Stimulated activated naive CD4-positive, alpha-beta T cell treated with Interleukin-2 at 50 U/mL for 16 hours (primary cell): ENCODE measurements at regions not wholly inside any gene's neighbourhood (a gene's known extent, or its start where the extent isn't known, plus 50 kb on each side); places are given as distances from the start of the nearest gene placed in this dataset.
"Not testable (repeated sequence)": the region's sequence is repeated elsewhere in the genome, so short reads cannot be mapped to it uniquely, and the experiment has no call there.

Experiments used
- DNase-seq: peaks from one replicate; lab custom pipeline; 2025; lab: John Stamatoyannopoulos, UW

- DNase-seq, result no peak
Observed at GRCh38 chr12:111271674-111272418, 97.0 kb downstream of the PHETA1 start.

- DNase-seq, result no peak
Observed at GRCh38 chr12:111270774-111271173, 98.1 kb downstream of the PHETA1 start.

GRCh38 chr12:111270239-111270638, 98.7 kb downstream of the PHETA1 start:
- DNase-seq, result no peak

GRCh38 chr12:111269718-111270117, 99.2 kb downstream of the PHETA1 start:
- DNase-seq, result no peak

- DNase-seq, result no peak
Observed at GRCh38 chr12:111268738-111269572, 99.9 kb downstream of the PHETA1 start.

GRCh38 chr12:111267144-111267543, 101.8 kb downstream of the PHETA1 start:
- DNase-seq, result no peak

- no peak for DNase-seq
Observed at GRCh38 chr12:111261911-111262676, 106.8 kb downstream of the PHETA1 start.

- no peak for DNase-seq
Observed at GRCh38 chr12:111260732-111261131, 108.2 kb downstream of the PHETA1 start.

- no peak for DNase-seq
Observed at GRCh38 chr12:111259231-111259630, 109.7 kb downstream of the PHETA1 start.

GRCh38 chr12:111258081-111258480, 110.8 kb downstream of the PHETA1 start:
- not testable (repeated sequence) for DNase-seq

GRCh38 chr12:111257435-111257902, 111.4 kb downstream of the PHETA1 start:
- DNase-seq, result no peak

- no peak for DNase-seq
Observed at GRCh38 chr12:111256629-111257434, 112.1 kb downstream of the PHETA1 start.

- DNase-seq, result no peak
Observed at GRCh38 chr12:111255261-111255660, 113.6 kb downstream of the PHETA1 start.

GRCh38 chr12:111254106-111254505, 114.8 kb downstream of the PHETA1 start:
- DNase-seq, result no peak

GRCh38 chr12:111253213-111253612, 115.7 kb downstream of the PHETA1 start:
- DNase-seq, result no peak

- DNase-seq, result no peak
Observed at GRCh38 chr12:111251787-111252186, 117.1 kb downstream of the PHETA1 start.

- no peak for DNase-seq
Observed at GRCh38 chr12:111251058-111251730, 117.7 kb downstream of the PHETA1 start.

- no peak for DNase-seq
Observed at GRCh38 chr12:111250251-111250881, 118.5 kb downstream of the PHETA1 start.

GRCh38 chr12:111249757-111250156, 119.1 kb downstream of the PHETA1 start:
- no peak for DNase-seq

- no peak for DNase-seq
Observed at GRCh38 chr12:111249018-111249370, 119.9 kb downstream of the PHETA1 start.
